LNCaP clone FGC (cell line): ENCODE measurements at regions not wholly inside any gene's neighbourhood (a gene's known extent, or its start where the extent isn't known, plus 50 kb on each side); places are given as distances from the start of the nearest gene placed in this dataset.

ENCODE experiments used
- DNase-seq: peaks from one replicate; pipeline ENCODE4 v3.0.0-alpha.2; 2011; ENCODE audit warnings: low read depth
- H3K4me3 ChIP-seq: 2 replicates; pipeline ENCODE4 v1.5.1; 2011; ENCODE audit warnings: mild to moderate bottlenecking, low read depth, low read length, control low read depth
- CTCF ChIP-seq: IDR thresholded peaks from 2 replicates; pipeline ENCODE4 v1.5.1; 2012; ENCODE audit warnings: mild to moderate bottlenecking; ENCODE audit not compliant: control insufficient read depth, insufficient read depth; ENCODE audit errors: extremely low read depth

- no peak overlapping the region for H3K4me3 ChIP-seq
- no peak for TF ChIP-seq CTCF
- DNase-seq = no peak
Observed at GRCh38 chr13:108566413-108567170, 62.8 kb upstream of the MYO16 start.

- no peak overlapping the region for H3K4me3 ChIP-seq
- no peak for TF ChIP-seq CTCF
- DNase-seq = no peak
Observed at GRCh38 chr13:108572782-108573211, 56.6 kb upstream of the MYO16 start.

DNA sequence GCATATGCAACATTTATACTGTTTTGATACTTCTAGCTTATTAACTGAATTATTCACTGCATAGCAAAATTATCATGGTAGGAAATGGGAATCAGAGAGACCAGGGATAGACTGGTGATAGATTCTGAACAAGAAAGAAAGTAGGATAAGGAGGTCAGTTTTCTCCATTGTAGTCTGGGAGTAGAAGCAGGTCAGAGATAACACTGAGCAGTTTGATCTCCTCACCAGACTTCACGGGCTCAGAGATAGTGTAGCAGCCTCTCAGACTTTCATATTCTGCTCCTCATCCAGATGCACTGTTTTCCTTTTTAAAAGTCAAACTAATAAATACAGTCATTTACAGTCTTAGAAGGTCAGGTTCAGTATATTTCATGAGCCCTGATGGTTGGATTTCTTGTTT is 56.0 kb upstream of the MYO16 start:
- H3K4me3 ChIP-seq = no peak overlapping the region
- no peak for DNase-seq
- no peak for TF ChIP-seq CTCF

- H3K4me3 ChIP-seq = no peak overlapping the region
- no peak for TF ChIP-seq CTCF
- DNase-seq = no peak
Observed at GRCh38 chr13:108574856-108575255, 54.6 kb upstream of the MYO16 start.

DNA sequence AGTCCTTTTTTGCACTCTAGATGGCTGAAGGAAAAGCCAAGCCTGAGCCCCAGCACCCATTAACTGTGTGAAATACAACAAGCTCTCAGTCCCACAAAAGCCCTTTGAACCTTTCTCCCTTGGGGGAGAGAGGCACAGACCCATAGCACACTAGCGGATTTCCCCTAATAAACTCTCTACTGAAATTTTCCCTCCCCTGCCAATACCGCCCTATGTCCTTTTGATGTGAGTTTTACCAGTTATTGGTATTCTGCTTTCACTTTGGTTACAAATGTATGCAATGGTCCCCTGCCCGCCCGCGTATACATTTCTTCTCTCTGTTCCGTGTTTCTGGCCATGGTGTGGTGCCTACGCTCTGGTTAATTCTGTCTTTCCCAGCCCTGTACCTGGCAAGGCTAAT is 54.0 kb upstream of the MYO16 start:
- TF ChIP-seq CTCF = no peak
- DNase-seq = no peak
- H3K4me3 ChIP-seq = no peak overlapping the region
